CD4-positive, alpha-beta T cell (primary cell): ENCODE measurements at regions not wholly inside any gene's neighbourhood (a gene's known extent, or its start where the extent isn't known, plus 50 kb on each side); places are given as distances from the start of the nearest gene placed in this dataset.

ENCODE experiments used
- ATAC-seq: fragments of 200-7000 bp; cut with Tn5 transposase; one replicate; pipeline ENCODE4 v1.10.0; 2022; ENCODE audit warnings: mild to moderate bottlenecking; ENCODE audit not compliant: poor library complexity
- CTCF ChIA-PET: fragments of 350-600 bp; sonication (Branson Sonifier 250); formaldehyde crosslinking; loops from one replicate; lab custom pipeline; 2021; ENCODE audit warnings: antibody characterized with exemption, inconsistent platforms; lab: Charles Lee
- POLR2A ChIA-PET: fragments of 350-600 bp; sonication (Branson Sonifier 250); formaldehyde crosslinking; loops from one replicate; lab custom pipeline; 2021; ENCODE audit warnings: antibody characterized with exemption, inconsistent platforms; lab: Charles Lee
- DNase-seq, 14 experiments: peaks; one replicate each; pipeline ENCODE4 v3.0.0-alpha.2; 2013 to 2020; ENCODE audit warnings: mixed read lengths in 2 of 14
- H3K27ac ChIP-seq, 2 donors: one replicate each; pipeline versions ENCODE4 v1.5.1 to v1.7.0; 2013; ENCODE audit warnings: low read length in 2 of 2, low read depth in 1 of 2, mild to moderate bottlenecking in 1 of 2
- H3K27me3 ChIP-seq, 2 experiments: 1 replicate in 1 of 2; 2 replicates in 1 of 2; pipeline versions ENCODE4 v1.6.1 to v1.7.0; 2013; ENCODE audit warnings: low read length in 2 of 2, control low read depth in 1 of 2, mild to moderate bottlenecking in 1 of 2, moderate library complexity in 1 of 2; ENCODE audit not compliant: insufficient read depth in 2 of 2, control insufficient read depth in 1 of 2
- H3K36me3 ChIP-seq: one replicate; pipeline ENCODE4 v1.6.1; 2013; ENCODE audit warnings: low read length, control low read depth; ENCODE audit not compliant: insufficient read depth
- H3K4me1 ChIP-seq: one replicate; pipeline ENCODE4 v1.6.1; 2013; ENCODE audit warnings: low read length, control low read depth; ENCODE audit not compliant: insufficient read depth
- H3K4me3 ChIP-seq: one replicate; pipeline ENCODE4 v1.5.1; 2013; ENCODE audit warnings: mild to moderate bottlenecking, low read length, moderate library complexity
- H3K9me3 ChIP-seq, 2 experiments: 1 replicate in 1 of 2; 2 replicates in 1 of 2; pipeline versions ENCODE4 v1.6.1 to v1.7.0; 2013; ENCODE audit warnings: low read length in 2 of 2, mild to moderate bottlenecking in 2 of 2, control low read depth in 1 of 2, moderate library complexity in 1 of 2; ENCODE audit not compliant: control insufficient read depth in 1 of 2, insufficient read depth in 1 of 2
- H3K27ac Mint-ChIP-seq: one replicate; pipeline ENCODE4 v1.8.0; 2020; ENCODE audit warnings: mixed read lengths
- H3K27me3 Mint-ChIP-seq: one replicate; pipeline ENCODE4 v1.8.0; 2021; ENCODE audit warnings: mixed read lengths
- H3K36me3 Mint-ChIP-seq: one replicate; pipeline ENCODE4 v1.8.0; 2021; ENCODE audit warnings: low read depth, mixed read lengths
- H3K4me1 Mint-ChIP-seq: one replicate; pipeline ENCODE4 v1.8.0; 2021; ENCODE audit warnings: low read depth, mixed read lengths
- H3K4me3 Mint-ChIP-seq: one replicate; pipeline ENCODE4 v1.8.0; 2020; ENCODE audit warnings: mild to moderate bottlenecking, mixed read lengths
- H3K9me3 Mint-ChIP-seq: one replicate; pipeline ENCODE4 v1.8.0; 2020; ENCODE audit warnings: mixed read lengths
- intact Hi-C, 2 experiments: fragments of 100-400 bp; cut with DNase I in 1 of 2; cut with micrococcal nuclease in 1 of 2; formaldehyde crosslinking; loops; one replicate each; pipeline versions ENCODE4 v1.15.1 to v1.9.0; 2023 to 2025; cut with DNase I, micrococcal nuclease
- TF ChIP-seq, protein P1 (sequence below): fragments of 200-600 bp; IDR thresholded peaks from one replicate; pipeline ENCODE4 v1.8.0; 2022; ENCODE audit warnings: antibody characterized with exemption, mild to moderate bottlenecking

DNA sequence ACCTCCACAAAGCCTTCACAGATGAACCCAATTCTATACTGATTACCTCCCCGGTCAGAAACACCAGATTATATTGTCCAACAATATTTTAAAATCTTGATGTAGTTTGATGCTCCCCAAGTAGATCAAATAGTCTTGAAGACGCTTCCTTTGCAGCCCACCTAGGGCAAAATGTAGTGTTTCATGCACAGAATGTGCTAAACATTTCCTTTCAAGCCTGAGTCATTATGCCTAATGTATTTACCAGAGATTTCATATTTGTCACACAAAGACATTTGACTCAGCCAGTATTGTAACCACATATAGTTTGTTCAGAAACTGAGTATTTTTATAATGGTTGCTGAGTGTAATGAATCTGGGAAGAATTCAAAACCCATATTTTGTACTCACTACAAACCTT, 1396.8 kb downstream of the LRRC4C start:
- no peaks in the 10 kb centered on the region for H3K27me3 Mint-ChIP-seq
- peaks cover 0 to 11% of the 10 kb centered on the region in 2 experiments for H3K9me3 ChIP-seq
- no peaks in the 10 kb centered on the region for H3K4me1 Mint-ChIP-seq
- ChIA-PET CTCF (no interaction called here), POLR2A (no interaction called here)
- no peaks in the 10 kb centered on the region for H3K36me3 ChIP-seq
- H3K27ac Mint-ChIP-seq = no peak overlapping the region
- ATAC-seq (no peak), DNase-seq (no peak)
- H3K27ac ChIP-seq = no peak overlapping the region
- no peaks in the 10 kb centered on the region for H3K27me3 ChIP-seq
- no peak overlapping the region for H3K4me3 Mint-ChIP-seq
- TF ChIP-seq, protein P1, sequence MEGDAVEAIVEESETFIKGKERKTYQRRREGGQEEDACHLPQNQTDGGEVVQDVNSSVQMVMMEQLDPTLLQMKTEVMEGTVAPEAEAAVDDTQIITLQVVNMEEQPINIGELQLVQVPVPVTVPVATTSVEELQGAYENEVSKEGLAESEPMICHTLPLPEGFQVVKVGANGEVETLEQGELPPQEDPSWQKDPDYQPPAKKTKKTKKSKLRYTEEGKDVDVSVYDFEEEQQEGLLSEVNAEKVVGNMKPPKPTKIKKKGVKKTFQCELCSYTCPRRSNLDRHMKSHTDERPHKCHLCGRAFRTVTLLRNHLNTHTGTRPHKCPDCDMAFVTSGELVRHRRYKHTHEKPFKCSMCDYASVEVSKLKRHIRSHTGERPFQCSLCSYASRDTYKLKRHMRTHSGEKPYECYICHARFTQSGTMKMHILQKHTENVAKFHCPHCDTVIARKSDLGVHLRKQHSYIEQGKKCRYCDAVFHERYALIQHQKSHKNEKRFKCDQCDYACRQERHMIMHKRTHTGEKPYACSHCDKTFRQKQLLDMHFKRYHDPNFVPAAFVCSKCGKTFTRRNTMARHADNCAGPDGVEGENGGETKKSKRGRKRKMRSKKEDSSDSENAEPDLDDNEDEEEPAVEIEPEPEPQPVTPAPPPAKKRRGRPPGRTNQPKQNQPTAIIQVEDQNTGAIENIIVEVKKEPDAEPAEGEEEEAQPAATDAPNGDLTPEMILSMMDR = no peak
- H3K4me1 ChIP-seq = no peaks in the 10 kb centered on the region
- intact Hi-C loops = no loop called here
- peaks cover 25% of the 10 kb centered on the region for H3K9me3 Mint-ChIP-seq
- H3K36me3 Mint-ChIP-seq = no peaks in the 10 kb centered on the region
- H3K4me3 ChIP-seq = no peak overlapping the region

DNA sequence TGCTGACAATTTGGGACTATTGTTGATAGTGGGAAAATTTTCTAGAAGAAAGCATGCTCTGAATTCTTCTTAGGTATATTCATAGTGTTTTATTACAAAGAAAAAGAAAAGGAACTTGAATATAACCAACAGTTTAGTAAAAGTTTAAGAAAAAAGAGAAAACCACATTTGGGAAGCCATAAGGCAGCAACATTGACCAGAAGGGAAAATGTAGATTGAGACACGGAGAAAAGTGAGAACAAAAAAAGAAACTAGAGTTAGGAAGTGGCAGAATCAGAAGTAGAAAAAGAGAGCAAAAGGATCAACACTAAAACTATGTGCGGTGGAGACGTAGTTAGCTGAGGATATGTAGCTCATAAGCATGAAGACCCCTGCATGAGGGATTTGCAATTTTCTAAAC, 1398.2 kb downstream of the LRRC4C start:
- Histone ChIP-seq H3K4me3 (no peak overlapping the region), H3K4me1 (no peaks in the 10 kb centered on the region), H3K9me3 (peaks cover 0 to 11% of the 10 kb centered on the region in 2 experiments), H3K27me3 (no peaks in the 10 kb centered on the region), H3K36me3 (no peaks in the 10 kb centered on the region), H3K27ac (no peak overlapping the region)
- CTCF ChIA-PET = no interaction called here
- intact Hi-C loops = no loop called here
- Mint-ChIP-seq H3K36me3 (no peaks in the 10 kb centered on the region), H3K4me1 (no peaks in the 10 kb centered on the region), H3K27ac (no peak overlapping the region), H3K27me3 (no peaks in the 10 kb centered on the region), H3K9me3 (peaks cover 25% of the 10 kb centered on the region), H3K4me3 (no peak overlapping the region)
- TF ChIP-seq, protein P1 = no peak
- POLR2A ChIA-PET = no interaction called here
- no peak for DNase-seq
- no peak for ATAC-seq

DNA sequence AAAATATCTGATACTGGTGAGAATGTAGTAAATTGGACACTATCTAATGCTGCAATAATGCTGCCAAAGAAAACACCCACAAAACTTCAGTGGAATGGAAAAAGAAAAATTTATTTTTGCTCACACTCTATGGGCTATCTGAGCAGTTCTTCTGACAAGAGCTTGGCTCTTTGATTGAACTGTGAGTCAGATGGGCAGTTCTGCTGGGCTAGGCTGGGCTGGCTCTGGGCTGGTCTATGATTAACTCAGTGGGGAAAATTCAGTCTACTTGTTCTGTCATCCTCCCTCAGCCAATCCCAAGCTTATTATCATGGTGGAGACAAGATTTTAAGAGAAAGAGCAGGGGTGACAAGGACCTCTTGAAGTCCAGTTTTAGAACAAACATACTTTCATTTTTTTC, 1404.8 kb downstream of the LRRC4C start:
- Histone ChIP-seq H3K27me3 (no peaks in the 10 kb centered on the region), H3K9me3 (peaks cover 4% of the 10 kb centered on the region in 2 experiments), H3K27ac (no peak overlapping the region), H3K36me3 (no peaks in the 10 kb centered on the region), H3K4me3 (no peak overlapping the region), H3K4me1 (no peaks in the 10 kb centered on the region)
- ChIA-PET POLR2A (no interaction called here), CTCF (no interaction called here)
- DNase-seq (no peak), ATAC-seq (no peak)
- Mint-ChIP-seq H3K4me3 (no peak overlapping the region), H3K9me3 (peaks cover 13% of the 10 kb centered on the region), H3K27me3 (no peaks in the 10 kb centered on the region), H3K36me3 (no peaks in the 10 kb centered on the region), H3K27ac (no peak overlapping the region), H3K4me1 (no peaks in the 10 kb centered on the region)
- intact Hi-C loops = no loop called here
- TF ChIP-seq, protein P1 = no peak
